Spleen (tissue), 7 donors: ENCODE measurements at regions not wholly inside any gene's neighbourhood (a gene's known extent, or its start where the extent isn't known, plus 50 kb on each side); places are given as distances from the start of the nearest gene placed in this dataset.

ENCODE experiments used
- CTCF ChIP-seq, 11 experiments: fragments of 200-600 bp in 7 of 11; fragments of 450-650 bp in 4 of 11; sonication (generic) in 4 of 11; IDR thresholded peaks in 8 of 11; conservative IDR thresholded peaks in 3 of 11; 1 replicate in 7 of 11; 2 replicates in 4 of 11; pipeline versions ENCODE4 v1.4.0 to v1.8.0; 2016 to 2021; ENCODE audit warnings: antibody characterized with exemption in 11 of 11, inconsistent platforms in 4 of 11, mild to moderate bottlenecking in 1 of 11
- POLR2AphosphoS5 ChIP-seq, 3 donors: sonication (generic); formaldehyde crosslinking; IDR thresholded peaks; one replicate each; pipeline ENCODE4 v1.5.1; 2017; ENCODE audit warnings: antibody characterized with exemption in 3 of 3
- donor health status: DM: no; HTN: no; CAD: no; lungs with moderate emphysema.
- donor health status: DM: no; HTN: no; CAD: no.
- donor health status: DM: no; HTN: no; CAD: no.

- TF ChIP-seq CTCF (IDR thresholded peaks at IDR 0.05 in 8 of 11, conservative IDR thresholded peaks at IDR 0.05 in 3 of 11) (no peak), POLR2AphosphoS5 (IDR thresholded peaks at IDR 0.05) (no peak)
Measured at GRCh38 chrX:22343192-22343591, 70.5 kb downstream of the CBLL2 start.
